ENCODE measurements at regions not wholly inside any gene's neighbourhood (a gene's known extent, or its start where the extent isn't known, plus 50 kb on each side); places are given as distances from the start of the nearest gene placed in this dataset.

DNA sequence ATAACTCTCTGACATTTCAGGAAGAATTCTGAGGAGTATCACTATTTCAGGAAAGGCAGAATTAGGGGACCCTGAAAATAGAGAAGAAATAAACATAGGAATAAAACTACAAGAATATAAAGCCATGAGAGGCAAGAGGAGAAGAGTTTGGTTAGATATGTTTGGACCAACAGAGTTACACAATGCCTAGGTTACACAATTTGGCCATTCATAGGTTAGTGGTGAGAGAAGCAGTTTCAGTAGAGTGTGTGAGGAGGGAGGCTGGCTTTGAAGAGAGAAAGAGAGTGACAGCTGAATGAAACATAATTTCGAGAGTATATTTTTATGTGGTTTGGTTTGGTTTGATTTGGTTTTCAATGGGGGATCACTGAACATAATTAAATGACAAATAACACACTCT, 783.2 kb upstream of the LRRN3 start (continued):
- TF ChIP-seq SMARCA5 (IDR thresholded peaks at IDR 0.05): no peak
- no peak for TF ChIP-seq RCOR1 (conservative IDR thresholded peaks at IDR 0.05; ENCODE audit: low read depth, low read length)
- no peak for TF ChIP-seq RBBP5 (conservative IDR thresholded peaks at IDR 0.05)
- no peak for TF ChIP-seq RAD51 (IDR thresholded peaks at IDR 0.05)
- TF ChIP-seq, protein P1, sequence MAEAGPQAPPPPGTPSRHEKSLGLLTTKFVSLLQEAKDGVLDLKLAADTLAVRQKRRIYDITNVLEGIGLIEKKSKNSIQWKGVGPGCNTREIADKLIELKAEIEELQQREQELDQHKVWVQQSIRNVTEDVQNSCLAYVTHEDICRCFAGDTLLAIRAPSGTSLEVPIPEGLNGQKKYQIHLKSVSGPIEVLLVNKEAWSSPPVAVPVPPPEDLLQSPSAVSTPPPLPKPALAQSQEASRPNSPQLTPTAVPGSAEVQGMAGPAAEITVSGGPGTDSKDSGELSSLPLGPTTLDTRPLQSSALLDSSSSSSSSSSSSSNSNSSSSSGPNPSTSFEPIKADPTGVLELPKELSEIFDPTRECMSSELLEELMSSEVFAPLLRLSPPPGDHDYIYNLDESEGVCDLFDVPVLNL (IDR thresholded peaks at IDR 0.05; ENCODE audit: low read depth, low read length): no peak
- TF ChIP-seq NRF1 (conservative IDR thresholded peaks at IDR 0.05; ENCODE audit: low read depth, low read length): no peak
- TF ChIP-seq EP300 (IDR thresholded peaks at IDR 0.05; ENCODE audit: borderline replicate concordance in 1 of 2, control insufficient read depth in 1 of 2, low read depth in 2 of 2, low read length in 2 of 2): no peak
- TF ChIP-seq CBX5 (IDR thresholded peaks at IDR 0.05; ENCODE audit: low read depth): no peak
- TF ChIP-seq, protein P2, sequence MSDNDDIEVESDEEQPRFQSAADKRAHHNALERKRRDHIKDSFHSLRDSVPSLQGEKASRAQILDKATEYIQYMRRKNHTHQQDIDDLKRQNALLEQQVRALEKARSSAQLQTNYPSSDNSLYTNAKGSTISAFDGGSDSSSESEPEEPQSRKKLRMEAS (IDR thresholded peaks at IDR 0.05; ENCODE audit: low read depth, low read length): no peak

DNA sequence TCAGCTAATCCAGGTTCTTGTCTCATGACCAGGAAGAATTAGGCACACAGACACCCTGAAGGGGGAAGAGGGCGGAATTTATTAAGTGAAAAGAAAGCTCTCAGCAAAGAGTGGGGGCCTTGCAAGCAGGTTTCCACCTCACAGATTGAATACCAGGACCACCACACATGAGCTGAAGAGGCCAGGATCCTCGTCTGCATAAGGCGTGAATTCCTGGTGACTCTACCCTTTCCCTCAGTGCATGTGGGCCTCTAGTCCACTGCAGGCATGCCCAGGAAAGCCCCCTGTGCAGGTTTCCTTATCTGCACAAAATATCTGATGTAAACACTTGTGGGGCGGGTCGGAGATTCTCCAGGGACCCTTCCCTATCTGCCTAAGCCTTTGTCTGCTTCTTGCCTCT, 782.1 kb upstream of the LRRN3 start:
- Histone ChIP-seq H3K4me2 (ENCODE audit: control insufficient read depth, insufficient read depth) (no peak overlapping the region), H3K4me3 (no peak overlapping the region), H3K36me3 (ENCODE audit: control insufficient read depth in 2 of 2, insufficient read depth in 2 of 2, low read length in 1 of 2) (no peaks in the 10 kb centered on the region), H3K79me2 (ENCODE audit: control insufficient read depth, insufficient read depth, low read length) (no peaks in the 10 kb centered on the region), H3K9ac (ENCODE audit: control insufficient read depth, insufficient read depth, low read length) (no peak overlapping the region), H4K20me1 (ENCODE audit: control insufficient read depth, insufficient read depth) (no peaks in the 10 kb centered on the region), H2AFZ (ENCODE audit: control insufficient read depth, low read depth, low read length) (no peak overlapping the region), H3K27me3 (replicated peaks in 1 of 2; ENCODE audit: control insufficient read depth in 2 of 2, insufficient read depth in 2 of 2, low read length in 1 of 2) (no peaks in the 10 kb centered on the region; a peak in 1 of 4 replicates), H3K9me3 (replicated peaks; ENCODE audit: control insufficient read depth, insufficient read depth, low read length) (no peaks in the 10 kb centered on the region), H3K4me1 (ENCODE audit: control insufficient read depth, insufficient read depth, low read length) (no peaks in the 10 kb centered on the region), H3K27ac (ENCODE audit: control insufficient read depth, insufficient read depth) (no peak overlapping the region)
- no TSS peak for BruUV-seq (replicated peaks)
- DNase-seq (ENCODE audit: low read depth, low spot score) (no peak), ATAC-seq (no peak), FAIRE-seq (no peak)
- in situ Hi-C loops (cut with MboI): no loop called here
- POLR2A ChIA-PET: no interaction called here
- RAD21 ChIA-PET (ENCODE audit: unreplicated experiment): no interaction called here
- WGBS (ENCODE audit: insufficient coverage, insufficient replicate concordance, low lambda C conversion rate, missing lambda C conversion rate): 2% methylated on average over 5 of the region's 5 CpGs
- CTCF ChIA-PET: no interaction called here
- TF ChIP-seq, protein P3, sequence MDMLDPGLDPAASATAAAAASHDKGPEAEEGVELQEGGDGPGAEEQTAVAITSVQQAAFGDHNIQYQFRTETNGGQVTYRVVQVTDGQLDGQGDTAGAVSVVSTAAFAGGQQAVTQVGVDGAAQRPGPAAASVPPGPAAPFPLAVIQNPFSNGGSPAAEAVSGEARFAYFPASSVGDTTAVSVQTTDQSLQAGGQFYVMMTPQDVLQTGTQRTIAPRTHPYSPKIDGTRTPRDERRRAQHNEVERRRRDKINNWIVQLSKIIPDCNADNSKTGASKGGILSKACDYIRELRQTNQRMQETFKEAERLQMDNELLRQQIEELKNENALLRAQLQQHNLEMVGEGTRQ (IDR thresholded peaks at IDR 0.05; ENCODE audit: borderline replicate concordance, low read depth, low read length): no peak
- TF ChIP-seq ZNF24 (IDR thresholded peaks at IDR 0.05) (no peak), PAX8 (IDR thresholded peaks at IDR 0.05) (no peak), HDAC6 (IDR thresholded peaks at IDR 0.05; ENCODE audit: unreplicated experiment) (no peak), BCL11A (IDR thresholded peaks at IDR 0.05; ENCODE audit: low read depth, low read length) (no peak), RBBP5 (conservative IDR thresholded peaks at IDR 0.05) (no peak), PAX5 (IDR thresholded peaks at IDR 0.05; ENCODE audit: borderline replicate concordance, low read depth, low read length) (no peak), BMI1 (IDR thresholded peaks at IDR 0.05; ENCODE audit: borderline replicate concordance) (no peak)
- TF ChIP-seq, protein P4, sequence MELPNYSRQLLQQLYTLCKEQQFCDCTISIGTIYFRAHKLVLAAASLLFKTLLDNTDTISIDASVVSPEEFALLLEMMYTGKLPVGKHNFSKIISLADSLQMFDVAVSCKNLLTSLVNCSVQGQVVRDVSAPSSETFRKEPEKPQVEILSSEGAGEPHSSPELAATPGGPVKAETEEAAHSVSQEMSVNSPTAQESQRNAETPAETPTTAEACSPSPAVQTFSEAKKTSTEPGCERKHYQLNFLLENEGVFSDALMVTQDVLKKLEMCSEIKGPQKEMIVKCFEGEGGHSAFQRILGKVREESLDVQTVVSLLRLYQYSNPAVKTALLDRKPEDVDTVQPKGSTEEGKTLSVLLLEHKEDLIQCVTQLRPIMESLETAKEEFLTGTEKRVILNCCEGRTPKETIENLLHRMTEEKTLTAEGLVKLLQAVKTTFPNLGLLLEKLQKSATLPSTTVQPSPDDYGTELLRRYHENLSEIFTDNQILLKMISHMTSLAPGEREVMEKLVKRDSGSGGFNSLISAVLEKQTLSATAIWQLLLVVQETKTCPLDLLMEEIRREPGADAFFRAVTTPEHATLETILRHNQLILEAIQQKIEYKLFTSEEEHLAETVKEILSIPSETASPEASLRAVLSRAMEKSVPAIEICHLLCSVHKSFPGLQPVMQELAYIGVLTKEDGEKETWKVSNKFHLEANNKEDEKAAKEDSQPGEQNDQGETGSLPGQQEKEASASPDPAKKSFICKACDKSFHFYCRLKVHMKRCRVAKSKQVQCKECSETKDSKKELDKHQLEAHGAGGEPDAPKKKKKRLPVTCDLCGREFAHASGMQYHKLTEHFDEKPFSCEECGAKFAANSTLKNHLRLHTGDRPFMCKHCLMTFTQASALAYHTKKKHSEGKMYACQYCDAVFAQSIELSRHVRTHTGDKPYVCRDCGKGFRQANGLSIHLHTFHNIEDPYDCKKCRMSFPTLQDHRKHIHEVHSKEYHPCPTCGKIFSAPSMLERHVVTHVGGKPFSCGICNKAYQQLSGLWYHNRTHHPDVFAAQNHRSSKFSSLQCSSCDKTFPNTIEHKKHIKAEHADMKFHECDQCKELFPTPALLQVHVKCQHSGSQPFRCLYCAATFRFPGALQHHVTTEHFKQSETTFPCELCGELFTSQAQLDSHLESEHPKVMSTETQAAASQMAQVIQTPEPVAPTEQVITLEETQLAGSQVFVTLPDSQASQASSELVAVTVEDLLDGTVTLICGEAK (IDR thresholded peaks at IDR 0.05; ENCODE audit: borderline replicate concordance): no peak
- SMC1A ChIA-PET (ENCODE audit: uncharacterized antibody, unreplicated experiment): no interaction called here
- intact Hi-C loops (cut with micrococcal nuclease; ENCODE audit: unreplicated experiment): no loop called here
